Transverse colon (tissue), 4 donors: ENCODE measurements at regions not wholly inside any gene's neighbourhood (a gene's known extent, or its start where the extent isn't known, plus 50 kb on each side); places are given as distances from the start of the nearest gene placed in this dataset.

ENCODE experiments used
- DNase-seq: peaks from one replicate; pipeline ENCODE4 v3.0.0-alpha.2; 2019
- H3K27ac ChIP-seq, 4 donors: fragments of 200-600 bp; sonication (generic); 2 replicates each; pipeline ENCODE4 v1.5.1; 2016 to 2018; ENCODE audit warnings: inconsistent platforms in 4 of 4
- H3K27me3 ChIP-seq: fragments of 200-600 bp; sonication (generic); 2 replicates; pipeline ENCODE4 v1.5.1; 2017; ENCODE audit warnings: inconsistent platforms
- H3K36me3 ChIP-seq, 4 donors: fragments of 200-600 bp; sonication (generic); 2 replicates each; pipeline ENCODE4 v1.5.1; 2017 to 2019; ENCODE audit warnings: inconsistent platforms in 4 of 4
- H3K4me1 ChIP-seq, 4 donors: fragments of 200-600 bp; sonication (generic); 2 replicates each; pipeline ENCODE4 v1.5.1; 2017 to 2020; ENCODE audit warnings: inconsistent platforms in 4 of 4
- H3K4me3 ChIP-seq, 4 donors: fragments of 200-600 bp; sonication (generic); 1 replicate in 1 of 4; 2 replicates in 3 of 4; pipeline versions ENCODE4 v1.5.1 to v1.6.1; 2017 to 2019; ENCODE audit warnings: inconsistent platforms in 4 of 4
- H3K9me3 ChIP-seq, 2 donors: fragments of 200-600 bp; sonication (generic); 2 replicates each; pipeline ENCODE4 v1.5.1; 2017 to 2019; ENCODE audit warnings: inconsistent platforms in 2 of 2
- EP300 ChIP-seq: sonication (generic); formaldehyde crosslinking; IDR thresholded peaks from one replicate; pipeline ENCODE4 v1.6.1; 2017; ENCODE audit warnings: antibody characterized with exemption, low read depth
- POLR2A ChIP-seq: fragments of 450-650 bp; IDR thresholded peaks from one replicate; pipeline ENCODE4 v1.6.1; 2016; ENCODE audit warnings: antibody characterized with exemption, mild to moderate bottlenecking, moderate library complexity
- POLR2AphosphoS5 ChIP-seq, 3 donors: sonication (generic); formaldehyde crosslinking; IDR thresholded peaks; one replicate each; pipeline ENCODE4 v1.6.1; 2016; ENCODE audit warnings: antibody characterized with exemption in 3 of 3
- WGBS, 2 donors: methylation state at CpG; one replicate each; pipeline ENCODE4 v1.1.5; 2018; ENCODE audit warnings: low coverage in 1 of 2; 5-methylcytosine and 5-hydroxymethylcytosine counted together
- in situ Hi-C, 4 donors: fragments of 200-750 bp; cut with MboI; loops; one replicate each; pipeline versions ENCODE4 v1.15.0 to v1.15.1; 2017; ENCODE audit warnings: low sequenced_read_pairs in 3 of 4, low pct_ligation_motif_present in 1 of 4, low pct_unique_long_range_greater_than_20kb in 1 of 4
- intact Hi-C: fragments of 100-400 bp; cut with DNase I; formaldehyde crosslinking; loops from one replicate; pipeline ENCODE4 v1.15.1; 2023; ENCODE audit warnings: low total_unique reads
- TF ChIP-seq, protein P1 (sequence below), 5 experiments: fragments of 200-600 bp in 3 of 5; fragments of 450-650 bp in 2 of 5; sonication (generic) in 3 of 5; IDR thresholded peaks; 1 replicate in 2 of 5; 2 replicates in 3 of 5; pipeline ENCODE4 v1.5.1; 2016 to 2017; ENCODE audit warnings: antibody characterized with exemption in 5 of 5, inconsistent platforms in 3 of 5, mild to moderate bottlenecking in 2 of 5, moderate library complexity in 1 of 5

DNA sequence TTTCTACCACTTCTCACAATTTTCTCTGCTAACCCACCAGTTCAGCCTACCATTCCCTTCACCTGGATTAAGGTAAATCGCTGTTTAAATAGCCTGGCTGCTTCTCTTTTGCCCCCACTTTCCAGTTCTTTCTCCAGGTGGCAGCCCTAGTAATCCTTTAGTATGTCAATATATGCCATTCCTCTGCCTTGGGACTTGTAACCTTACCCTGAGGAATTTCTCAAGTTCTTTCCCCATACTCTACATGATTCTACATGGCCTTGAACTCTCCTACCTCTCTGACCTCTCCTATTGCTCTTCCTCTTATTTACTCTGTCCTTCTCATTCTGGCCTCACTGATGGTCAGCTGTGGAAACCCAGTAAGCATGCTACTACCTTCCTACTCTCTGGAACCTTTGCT lies 546.0 kb downstream of the PLA2G4A start:
- H3K36me3 ChIP-seq: no peaks in the 10 kb centered on the region
- TF ChIP-seq POLR2A (no peak), EP300 (no peak), POLR2AphosphoS5 (IDR thresholded peaks at IDR 0.05) (no peak)
- TF ChIP-seq, protein P1, sequence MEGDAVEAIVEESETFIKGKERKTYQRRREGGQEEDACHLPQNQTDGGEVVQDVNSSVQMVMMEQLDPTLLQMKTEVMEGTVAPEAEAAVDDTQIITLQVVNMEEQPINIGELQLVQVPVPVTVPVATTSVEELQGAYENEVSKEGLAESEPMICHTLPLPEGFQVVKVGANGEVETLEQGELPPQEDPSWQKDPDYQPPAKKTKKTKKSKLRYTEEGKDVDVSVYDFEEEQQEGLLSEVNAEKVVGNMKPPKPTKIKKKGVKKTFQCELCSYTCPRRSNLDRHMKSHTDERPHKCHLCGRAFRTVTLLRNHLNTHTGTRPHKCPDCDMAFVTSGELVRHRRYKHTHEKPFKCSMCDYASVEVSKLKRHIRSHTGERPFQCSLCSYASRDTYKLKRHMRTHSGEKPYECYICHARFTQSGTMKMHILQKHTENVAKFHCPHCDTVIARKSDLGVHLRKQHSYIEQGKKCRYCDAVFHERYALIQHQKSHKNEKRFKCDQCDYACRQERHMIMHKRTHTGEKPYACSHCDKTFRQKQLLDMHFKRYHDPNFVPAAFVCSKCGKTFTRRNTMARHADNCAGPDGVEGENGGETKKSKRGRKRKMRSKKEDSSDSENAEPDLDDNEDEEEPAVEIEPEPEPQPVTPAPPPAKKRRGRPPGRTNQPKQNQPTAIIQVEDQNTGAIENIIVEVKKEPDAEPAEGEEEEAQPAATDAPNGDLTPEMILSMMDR (IDR thresholded peaks at IDR 0.05): no peak
- H3K4me1 ChIP-seq: no peaks in the 10 kb centered on the region
- no peak overlapping the region for H3K27ac ChIP-seq
- intact Hi-C loops (no loop called here), in situ Hi-C loops (no loop called here)
- WGBS, 2 donors: 44 to 75% methylated on average over 1 of the region's 1 CpG
- no peaks in the 10 kb centered on the region for H3K9me3 ChIP-seq
- H3K27me3 ChIP-seq: no peaks in the 10 kb centered on the region
- no peak overlapping the region for H3K4me3 ChIP-seq
- no peak for DNase-seq

DNA sequence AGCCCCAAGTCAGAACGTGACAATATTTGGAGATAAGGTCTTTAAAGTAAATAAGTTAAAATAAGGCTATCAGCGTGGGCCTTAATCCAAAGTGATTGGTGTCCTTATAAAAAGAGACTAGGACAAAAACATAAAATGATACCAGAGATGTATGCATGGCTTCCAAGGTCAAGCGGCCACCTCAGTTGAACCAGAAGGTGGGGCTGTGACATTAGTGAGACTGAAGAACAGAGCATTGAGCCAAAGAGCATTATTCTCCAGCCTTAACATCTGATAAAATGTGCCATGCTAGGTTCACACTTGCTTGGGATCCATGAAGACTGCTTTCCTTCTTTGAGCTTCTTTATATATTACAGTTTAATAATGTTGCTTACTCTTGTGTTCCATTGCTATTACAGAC lies 554.6 kb downstream of the PLA2G4A start:
- H3K27ac ChIP-seq: no peak overlapping the region
- no peak for TF ChIP-seq POLR2AphosphoS5 (IDR thresholded peaks at IDR 0.05)
- TF ChIP-seq EP300: no peak
- TF ChIP-seq, protein P1 (IDR thresholded peaks at IDR 0.05): no peak
- no peak for TF ChIP-seq POLR2A
- 65 to 76% methylated on average over 3 of the region's 3 CpGs for WGBS, 2 donors
- no peak for DNase-seq
- intact Hi-C loops (no loop called here), in situ Hi-C loops (no loop called here)
- no peaks in the 10 kb centered on the region for H3K4me1 ChIP-seq
- no peaks in the 10 kb centered on the region for H3K27me3 ChIP-seq
- no peak overlapping the region for H3K4me3 ChIP-seq
- H3K36me3 ChIP-seq: no peaks in the 10 kb centered on the region
- H3K9me3 ChIP-seq: peaks cover 0 to 3% of the 10 kb centered on the region in 2 donors

DNA sequence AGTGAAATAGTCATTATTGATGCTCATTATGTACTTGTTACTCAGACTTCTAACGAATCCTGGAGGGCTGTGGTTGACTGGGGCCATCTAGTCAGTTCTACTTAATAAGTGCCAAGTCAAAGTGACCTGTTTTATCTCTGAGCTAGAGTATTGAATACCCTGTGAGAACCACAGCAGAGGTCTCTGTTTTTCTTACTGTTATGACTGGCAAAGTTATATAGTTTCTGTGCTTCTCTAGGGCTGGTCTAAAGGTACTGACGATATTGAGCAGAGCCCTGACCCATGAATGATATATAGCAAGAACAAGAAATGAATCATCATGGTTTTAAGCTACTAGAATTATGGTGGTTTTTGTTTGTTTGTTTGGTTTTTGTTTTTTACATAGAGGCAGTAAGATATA lies 555.8 kb downstream of the PLA2G4A start:
- 44 to 47% methylated on average over 2 of the region's 2 CpGs for WGBS, 2 donors
- no peaks in the 10 kb centered on the region for H3K36me3 ChIP-seq
- in situ Hi-C loops (no loop called here), intact Hi-C loops (no loop called here)
- peaks cover 0 to 3% of the 10 kb centered on the region in 2 donors for H3K9me3 ChIP-seq
- H3K4me1 ChIP-seq: no peaks in the 10 kb centered on the region
- H3K27ac ChIP-seq: no peak overlapping the region
- H3K4me3 ChIP-seq: no peak overlapping the region
- no peak for TF ChIP-seq POLR2AphosphoS5 (IDR thresholded peaks at IDR 0.05)
- TF ChIP-seq POLR2A: no peak
- TF ChIP-seq, protein P1 (IDR thresholded peaks at IDR 0.05): no peak
- no peak for TF ChIP-seq EP300
- DNase-seq: no peak
- H3K27me3 ChIP-seq: no peaks in the 10 kb centered on the region

DNA sequence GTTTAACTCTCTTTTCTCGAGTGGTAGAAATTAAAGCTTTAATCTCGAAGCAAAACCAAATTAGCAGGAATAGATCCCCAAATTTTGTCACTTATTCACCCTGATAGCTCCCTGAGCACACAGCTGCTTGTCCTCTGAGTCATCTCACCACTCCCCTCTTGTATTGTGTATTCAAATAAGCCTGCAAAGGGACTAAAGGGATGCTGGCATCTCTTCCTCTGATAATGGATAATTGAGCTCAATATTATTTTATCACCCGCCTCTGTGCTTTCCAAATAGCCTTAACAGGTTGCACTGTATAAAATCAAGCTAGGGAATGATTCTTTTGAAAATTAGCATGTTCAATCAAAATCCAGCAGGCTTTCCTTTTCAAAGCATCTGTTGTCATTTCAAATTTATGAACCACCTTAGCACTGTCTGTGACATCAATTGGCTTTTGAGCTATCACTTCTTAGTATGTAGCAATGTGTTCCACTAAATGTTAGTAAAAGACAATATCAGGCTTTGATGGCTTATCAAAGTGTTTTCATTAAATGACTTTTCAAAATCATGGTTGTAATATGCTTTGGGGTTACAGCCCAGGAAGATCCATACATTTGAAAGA lies 561.6 kb downstream of the PLA2G4A start:
- peaks cover 0 to 3% of the 10 kb centered on the region in 2 donors for H3K9me3 ChIP-seq
- intact Hi-C loops: no loop called here
- WGBS, 2 donors: 56 to 62% methylated on average over 3 of the region's 3 CpGs
- in situ Hi-C loops: no loop called here
- H3K4me1 ChIP-seq: no peaks in the 10 kb centered on the region
- H3K4me3 ChIP-seq: no peak overlapping the region
- H3K36me3 ChIP-seq: no peaks in the 10 kb centered on the region
- H3K27ac ChIP-seq: no peak overlapping the region
- TF ChIP-seq EP300: no peak
- H3K27me3 ChIP-seq: no peaks in the 10 kb centered on the region
- no peak for DNase-seq

DNA sequence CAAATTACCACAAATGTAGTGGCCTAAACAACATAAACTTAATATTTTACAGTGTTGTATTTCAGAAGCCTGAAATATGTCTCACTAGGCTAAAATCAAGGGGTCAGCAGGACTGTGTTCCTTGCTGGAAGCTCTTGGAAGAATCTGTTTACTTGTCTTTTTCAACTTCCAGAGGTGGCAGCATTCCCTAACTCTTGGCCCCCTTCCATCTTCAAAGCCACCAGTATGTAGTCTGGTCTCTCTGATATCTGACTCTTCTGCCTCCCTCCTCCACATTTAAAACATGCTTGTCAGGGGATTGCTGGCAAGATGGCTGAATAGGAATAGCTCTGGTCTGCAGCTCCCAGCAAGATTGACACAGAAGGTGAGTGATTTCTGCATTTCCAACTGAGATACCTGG lies 567.5 kb downstream of the PLA2G4A start:
- H3K9me3 ChIP-seq: no peaks in the 10 kb centered on the region
- no peak overlapping the region for H3K27ac ChIP-seq
- TF ChIP-seq EP300 (no peak), POLR2AphosphoS5 (IDR thresholded peaks at IDR 0.05) (no peak), POLR2A (no peak)
- TF ChIP-seq, protein P1 (IDR thresholded peaks at IDR 0.05): no peak
- DNase-seq: no peak
- no peak overlapping the region for H3K4me3 ChIP-seq
- intact Hi-C loops: no loop called here
- no peaks in the 10 kb centered on the region for H3K4me1 ChIP-seq
- H3K27me3 ChIP-seq: no peaks in the 10 kb centered on the region
- in situ Hi-C loops: no loop called here
- H3K36me3 ChIP-seq: no peaks in the 10 kb centered on the region
